ENCODE measurements at regions not wholly inside any gene's neighbourhood (a gene's known extent, or its start where the extent isn't known, plus 50 kb on each side); places are given as distances from the start of the nearest gene placed in this dataset.
"Not testable (repeated sequence)": the region's sequence is repeated elsewhere in the genome, so short reads cannot be mapped to it uniquely, and the experiment has no call there.

GRCh38 chr7:113291058-113291457 is 172.7 kb upstream of the SMIM30 start:
- Mint-ChIP-seq H3K9me3 (peaks cover 0 to 4% (median 0%) of the 10 kb centered on the region in 7 donors), H3K4me1 (no peaks in the 10 kb centered on the region), H3K4me3 (no peak overlapping the region), H3K27me3 (no peaks in the 10 kb centered on the region), H3K27ac (no peak overlapping the region), H3K36me3 (no peaks in the 10 kb centered on the region)
- DNase-seq = no peak
- ATAC-seq (ENCODE audit: low read depth in 2 of 2) = no peak

- ATAC-seq (ENCODE audit: low read depth in 2 of 2) = no peak
- peaks cover 0 to 6% (median 0%) of the 10 kb centered on the region in 3 donors for H3K27me3 Mint-ChIP-seq
- H3K27ac Mint-ChIP-seq = no peak overlapping the region
- H3K4me1 Mint-ChIP-seq = no peaks in the 10 kb centered on the region
- H3K4me3 Mint-ChIP-seq = no peak overlapping the region
- H3K36me3 Mint-ChIP-seq = no peaks in the 10 kb centered on the region
- no peak for DNase-seq
- H3K9me3 Mint-ChIP-seq = peaks cover 0 to 4% (median 0%) of the 10 kb centered on the region in 7 donors
Observed at GRCh38 chr7:113289140-113289740, 170.9 kb upstream of the SMIM30 start.

GRCh38 chr7:113285411-113285810 is 167.1 kb upstream of the SMIM30 start:
- DNase-seq (no peak), ATAC-seq (ENCODE audit: low read depth in 2 of 2) (no peak)
- no peaks in the 10 kb centered on the region for H3K4me1 Mint-ChIP-seq
- no peak overlapping the region for H3K4me3 Mint-ChIP-seq
- H3K27me3 Mint-ChIP-seq = peaks cover 0 to 6% (median 0%) of the 10 kb centered on the region in 3 donors
- no peaks in the 10 kb centered on the region for H3K36me3 Mint-ChIP-seq
- peak overlapping the region in 1 of 6 donors; percentile 29 for H3K27ac Mint-ChIP-seq
- H3K9me3 Mint-ChIP-seq = peaks cover 0 to 4% (median 0%) of the 10 kb centered on the region in 7 donors

DNA sequence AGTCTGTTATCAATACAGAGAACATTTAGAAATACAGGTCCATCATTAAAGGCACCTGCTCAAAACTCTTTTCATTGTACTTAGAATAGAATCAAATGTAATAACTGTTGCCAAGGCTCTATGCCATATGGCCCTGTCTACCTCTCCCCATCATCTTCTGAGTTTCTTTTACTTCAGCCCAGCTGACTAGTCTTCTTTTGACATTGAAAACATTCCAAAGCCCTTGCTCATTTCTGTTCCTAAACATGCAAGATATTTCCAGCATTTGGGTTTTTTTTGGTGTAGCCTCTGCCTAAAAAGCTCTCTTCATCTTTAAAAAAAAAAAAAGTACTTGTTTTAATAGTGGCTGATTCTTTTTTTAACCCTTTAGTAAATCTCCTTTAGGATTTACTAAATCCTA is 165.5 kb upstream of the SMIM30 start:
- Mint-ChIP-seq H3K4me3 (no peak overlapping the region), H3K36me3 (no peaks in the 10 kb centered on the region), H3K4me1 (no peaks in the 10 kb centered on the region), H3K27ac (no peak overlapping the region), H3K9me3 (peaks cover 0 to 4% (median 0%) of the 10 kb centered on the region in 7 donors), H3K27me3 (peaks cover 0 to 6% (median 0%) of the 10 kb centered on the region in 3 donors)
- DNase-seq (no peak), ATAC-seq (ENCODE audit: low read depth in 2 of 2) (no peak)

GRCh38 chr7:113282875-113283274 is 164.5 kb upstream of the SMIM30 start:
- Mint-ChIP-seq H3K27ac (no peak overlapping the region), H3K27me3 (peaks cover 0 to 6% (median 0%) of the 10 kb centered on the region in 3 donors), H3K36me3 (no peaks in the 10 kb centered on the region), H3K4me3 (no peak overlapping the region), H3K4me1 (no peaks in the 10 kb centered on the region), H3K9me3 (peaks cover 0 to 2% (median 0%) of the 10 kb centered on the region in 7 donors)
- ATAC-seq (ENCODE audit: low read depth in 2 of 2) (no peak), DNase-seq (no peak)

DNA sequence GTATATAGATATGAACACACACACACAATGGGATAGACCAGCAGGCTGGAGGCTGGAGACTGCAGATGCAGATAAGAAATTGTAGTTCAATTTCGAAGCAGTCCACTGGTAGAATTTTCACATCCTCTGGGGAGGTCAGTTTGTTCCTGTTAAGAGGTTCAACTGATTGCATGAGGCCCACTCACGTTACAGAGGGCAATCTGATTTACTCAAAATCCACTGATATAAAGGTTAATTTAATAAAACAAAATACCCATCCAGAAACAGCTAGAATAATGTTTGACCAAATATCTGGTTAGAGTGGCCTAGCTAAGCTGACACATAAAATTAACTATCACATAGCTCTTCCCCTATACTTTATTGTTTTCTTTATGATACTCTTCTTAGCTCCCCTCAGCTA is 162.9 kb upstream of the SMIM30 start:
- Mint-ChIP-seq H3K4me3 (no peak overlapping the region), H3K4me1 (no peaks in the 10 kb centered on the region), H3K9me3 (peaks cover 0 to 6% (median 2%) of the 10 kb centered on the region in 7 donors), H3K27ac (no peak overlapping the region), H3K27me3 (peaks cover 0 to 6% (median 0%) of the 10 kb centered on the region in 3 donors), H3K36me3 (no peaks in the 10 kb centered on the region)
- ATAC-seq (ENCODE audit: low read depth in 2 of 2) = no peak
- DNase-seq = no peak

DNA sequence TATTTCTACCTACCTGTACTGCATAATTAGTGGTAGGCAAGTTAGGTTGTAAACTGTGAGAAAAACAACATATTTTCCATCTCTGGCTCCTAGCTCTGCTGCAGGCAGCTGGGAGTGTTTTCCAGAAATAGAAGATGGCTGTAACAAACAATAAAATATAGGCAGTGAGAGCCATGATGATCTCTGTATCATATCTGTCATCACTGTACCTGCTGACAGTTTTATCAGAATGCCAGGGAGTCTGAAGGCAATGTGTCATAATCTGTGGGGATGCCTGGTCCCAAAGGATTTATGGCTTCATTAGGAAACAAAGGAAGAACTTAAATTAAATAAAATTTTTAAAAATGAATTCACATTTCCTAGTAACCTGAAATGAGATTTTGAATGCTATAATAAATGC is 160.9 kb upstream of the SMIM30 start:
- ATAC-seq (ENCODE audit: low read depth in 2 of 2) (no peak), DNase-seq (no peak)
- H3K4me3 Mint-ChIP-seq = no peak overlapping the region
- no peaks in the 10 kb centered on the region for H3K27me3 Mint-ChIP-seq
- no peaks in the 10 kb centered on the region for H3K4me1 Mint-ChIP-seq
- no peaks in the 10 kb centered on the region for H3K36me3 Mint-ChIP-seq
- no peak overlapping the region for H3K27ac Mint-ChIP-seq
- peaks cover 2 to 21% (median 12%) of the 10 kb centered on the region in 7 donors for H3K9me3 Mint-ChIP-seq

DNA sequence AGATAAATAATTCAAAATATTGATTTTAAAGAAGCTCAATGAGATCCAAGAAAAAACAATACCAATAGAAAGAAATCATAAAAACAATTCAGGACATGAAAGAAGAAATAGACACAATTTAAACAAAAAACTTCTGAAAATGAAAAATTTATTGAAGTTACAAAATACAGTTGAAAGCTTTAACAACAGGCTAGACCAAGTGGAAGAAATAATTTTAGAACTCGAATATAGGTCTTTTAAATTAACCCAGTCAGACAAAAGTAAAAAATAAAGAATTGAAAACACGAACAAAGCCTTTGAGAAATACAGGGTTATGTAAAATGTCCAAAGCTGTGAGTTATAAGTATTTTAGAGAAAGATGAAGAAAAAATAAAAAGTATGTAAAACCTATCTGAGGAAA is 152.4 kb upstream of the SMIM30 start:
- H3K36me3 Mint-ChIP-seq = peaks cover 0 to 9% of the 10 kb centered on the region in 2 donors
- no peaks in the 10 kb centered on the region for H3K27me3 Mint-ChIP-seq
- peaks cover 26 to 74% (median 46%) of the 10 kb centered on the region in 7 donors for H3K9me3 Mint-ChIP-seq
- DNase-seq = no peak
- no peak overlapping the region for H3K27ac Mint-ChIP-seq
- H3K4me1 Mint-ChIP-seq = no peaks in the 10 kb centered on the region
- H3K4me3 Mint-ChIP-seq = no peak overlapping the region
- ATAC-seq (ENCODE audit: low read depth in 2 of 2) = no peak

GRCh38 chr7:113269592-113269991 is 151.2 kb upstream of the SMIM30 start:
- peaks cover 22 to 63% (median 43%) of the 10 kb centered on the region in 7 donors for H3K9me3 Mint-ChIP-seq
- H3K4me3 Mint-ChIP-seq; ATAC-seq (ENCODE audit: low read depth in 2 of 2); DNase-seq; H3K27ac Mint-ChIP-seq; H3K36me3 Mint-ChIP-seq; H3K27me3 Mint-ChIP-seq; H3K4me1 Mint-ChIP-seq: not testable (repeated sequence)

GRCh38 chr7:113268757-113269156 is 150.4 kb upstream of the SMIM30 start:
- ATAC-seq (ENCODE audit: low read depth in 2 of 2) (no peak), DNase-seq (no peak)
- Mint-ChIP-seq H3K4me1 (no peaks in the 10 kb centered on the region), H3K9me3 (peaks cover 19 to 58% (median 39%) of the 10 kb centered on the region in 7 donors), H3K27me3 (no peaks in the 10 kb centered on the region), H3K36me3 (peaks cover 0 to 9% of the 10 kb centered on the region in 2 donors), H3K27ac (no peak overlapping the region), H3K4me3 (no peak overlapping the region)

DNA sequence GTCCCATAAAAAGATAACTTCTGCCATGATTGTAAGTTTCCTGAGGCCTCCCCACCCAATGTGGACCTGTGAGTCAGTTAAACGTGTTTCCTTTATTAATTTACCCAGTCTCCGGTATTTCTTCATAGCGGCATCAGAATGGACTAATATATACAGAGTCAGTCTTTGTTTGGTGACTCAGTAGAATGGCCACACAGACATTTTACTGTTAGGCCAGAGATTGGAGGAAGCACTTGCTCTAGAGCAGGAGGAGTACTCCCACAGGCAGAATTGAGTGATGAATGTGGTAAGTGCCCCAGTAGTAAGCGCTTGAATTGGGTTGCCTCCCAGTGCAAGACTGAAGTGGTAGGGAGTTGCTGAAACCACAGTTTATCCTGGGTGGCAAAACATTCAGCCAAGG is 149.5 kb upstream of the SMIM30 start:
- Mint-ChIP-seq H3K4me1 (no peaks in the 10 kb centered on the region), H3K9me3 (peaks cover 16 to 54% (median 35%) of the 10 kb centered on the region in 7 donors), H3K4me3 (no peak overlapping the region), H3K27me3 (no peaks in the 10 kb centered on the region), H3K27ac (no peak overlapping the region), H3K36me3 (peaks cover 0 to 9% of the 10 kb centered on the region in 2 donors)
- DNase-seq (no peak), ATAC-seq (ENCODE audit: low read depth in 2 of 2) (no peak)

GRCh38 chr7:113267271-113267670 is 148.9 kb upstream of the SMIM30 start:
- no peaks in the 10 kb centered on the region for H3K4me1 Mint-ChIP-seq
- no peak for DNase-seq
- peaks cover 0 to 9% of the 10 kb centered on the region in 2 donors for H3K36me3 Mint-ChIP-seq
- no peak overlapping the region for H3K4me3 Mint-ChIP-seq
- no peaks in the 10 kb centered on the region for H3K27me3 Mint-ChIP-seq
- peaks cover 14 to 48% (median 31%) of the 10 kb centered on the region in 7 donors for H3K9me3 Mint-ChIP-seq
- no peak overlapping the region for H3K27ac Mint-ChIP-seq
- ATAC-seq (ENCODE audit: low read depth in 2 of 2) = no peak

DNA sequence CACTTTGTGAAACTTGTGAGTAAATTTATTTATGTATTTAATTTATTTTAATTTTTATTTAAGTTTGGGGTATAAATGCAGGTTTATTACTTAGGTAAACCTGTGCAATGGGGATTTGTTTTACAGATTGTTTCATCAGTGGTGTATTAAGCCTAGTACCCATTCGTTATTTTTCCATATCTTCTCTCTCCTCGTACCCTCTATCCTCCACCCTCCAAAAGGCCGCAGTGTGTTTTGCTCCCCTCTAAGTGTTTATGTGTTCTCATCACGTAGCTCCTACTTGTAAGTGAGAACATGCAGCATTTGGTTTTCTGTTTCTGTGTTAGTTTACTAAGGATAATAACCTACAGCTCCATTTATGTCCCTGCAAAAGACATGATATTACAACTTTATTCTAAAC is 145.4 kb upstream of the SMIM30 start:
- Mint-ChIP-seq H3K4me3 (no peak overlapping the region), H3K27ac (no peak overlapping the region), H3K4me1 (no peaks in the 10 kb centered on the region), H3K9me3 (peaks cover 2 to 18% (median 5%) of the 10 kb centered on the region in 7 donors), H3K36me3 (no peaks in the 10 kb centered on the region), H3K27me3 (no peaks in the 10 kb centered on the region)
- DNase-seq (no peak), ATAC-seq (ENCODE audit: low read depth in 2 of 2) (no peak)

DNA sequence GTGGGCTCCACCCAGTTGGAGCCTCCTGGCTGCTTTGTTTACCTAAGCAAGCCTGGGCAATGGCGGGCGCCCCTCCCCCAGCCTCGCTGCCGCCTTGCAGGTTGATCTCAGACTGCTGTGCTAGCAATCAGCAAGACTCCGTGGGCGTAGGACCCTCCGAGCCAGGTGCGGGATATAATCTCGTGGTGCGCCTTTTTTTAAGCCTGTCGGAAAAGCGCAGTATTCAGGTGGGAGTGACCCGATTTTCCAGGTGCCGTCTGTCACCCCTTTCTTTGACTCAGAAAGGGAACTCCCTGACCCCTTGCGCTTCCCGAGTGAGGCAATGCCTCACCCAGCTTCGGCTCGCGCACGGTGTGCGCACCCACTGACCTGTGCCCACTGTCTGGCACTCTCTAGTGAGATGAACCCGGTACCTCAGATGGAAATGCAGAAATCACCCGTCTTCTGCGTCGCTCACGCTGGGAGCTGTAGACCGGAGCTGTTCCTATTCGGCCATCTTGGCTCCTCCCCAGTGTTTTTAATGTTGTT is 144.9 kb upstream of the SMIM30 start:
- DNase-seq; H3K27me3 Mint-ChIP-seq; H3K36me3 Mint-ChIP-seq; H3K4me1 Mint-ChIP-seq; H3K27ac Mint-ChIP-seq; H3K4me3 Mint-ChIP-seq; ATAC-seq (ENCODE audit: low read depth in 2 of 2): not testable (repeated sequence)
- H3K9me3 Mint-ChIP-seq = peaks cover under 1 to 13% (median 4%) of the 10 kb centered on the region in 7 donors

All from naive B cell (primary cell).